ENCODE measurements at regions not wholly inside any gene's neighbourhood (a gene's known extent, or its start where the extent isn't known, plus 50 kb on each side); places are given as distances from the start of the nearest gene placed in this dataset.

- ChIA-PET CTCF (no interaction called here), POLR2A (no interaction called here)
- no peak for TF ChIP-seq CTCF (IDR thresholded peaks at IDR 0.05; ENCODE audit: insufficient read depth, low read length, missing control alignments)
- H3K4me3 ChIP-seq (ENCODE audit: low read depth, low read length), result no peak overlapping the region
- no peak for DNase-seq (ENCODE audit: low read depth, low spot score)
Observed at GRCh38 chr2:189254268-189254883, 74.8 kb upstream of the COL5A2 start.

- POLR2A ChIA-PET, result no interaction called here
- CTCF ChIA-PET, result no interaction called here
- TF ChIP-seq CTCF (IDR thresholded peaks at IDR 0.05; ENCODE audit: insufficient read depth, low read length, missing control alignments), result no peak
- H3K4me3 ChIP-seq (ENCODE audit: low read depth, low read length), result no peak overlapping the region
- DNase-seq (ENCODE audit: low read depth, low spot score), result no peak
Observed at GRCh38 chr2:189255711-189256110, 76.2 kb upstream of the COL5A2 start.

- no peak overlapping the region for H3K4me3 ChIP-seq (ENCODE audit: low read depth, low read length)
- ChIA-PET POLR2A (no interaction called here), CTCF (no interaction called here)
- no peak for DNase-seq (ENCODE audit: low read depth, low spot score)
- no peak for TF ChIP-seq CTCF (IDR thresholded peaks at IDR 0.05; ENCODE audit: insufficient read depth, low read length, missing control alignments)
Observed at GRCh38 chr2:189258616-189259365, 79.2 kb upstream of the COL5A2 start.

GRCh38 chr2:189260361-189260814 is 80.8 kb upstream of the COL5A2 start:
- CTCF ChIA-PET, result no interaction called here

GRCh38 chr2:189261431-189261841 is 81.9 kb upstream of the COL5A2 start:
- POLR2A ChIA-PET, result interaction anchor here (0.8 to 1.0 kb wide), 2 partner anchors 8 to 43 kb away, joined by 3 to 4 read pairs; no protein-coding TSS in a partner anchor
- no peak for TF ChIP-seq CTCF (IDR thresholded peaks at IDR 0.05; ENCODE audit: insufficient read depth, low read length, missing control alignments)
- CTCF ChIA-PET, result no interaction called here

More at GRCh38 chr2:189260361-189260814, 80.8 kb upstream of the COL5A2 start:
- no peak for DNase-seq (ENCODE audit: low read depth, low spot score)
- POLR2A ChIA-PET, result no interaction called here
- no peak overlapping the region for H3K4me3 ChIP-seq (ENCODE audit: low read depth, low read length)
- no peak for TF ChIP-seq CTCF (IDR thresholded peaks at IDR 0.05; ENCODE audit: insufficient read depth, low read length, missing control alignments)

GRCh38 chr2:189261916-189262315 is 82.4 kb upstream of the COL5A2 start:
- no peak for TF ChIP-seq CTCF (IDR thresholded peaks at IDR 0.05; ENCODE audit: insufficient read depth, low read length, missing control alignments)
- no peak for DNase-seq (ENCODE audit: low read depth, low spot score)
- no peak overlapping the region for H3K4me3 ChIP-seq (ENCODE audit: low read depth, low read length)
- CTCF ChIA-PET, result no interaction called here
- POLR2A ChIA-PET, result interaction anchor here (0.8 to 1.0 kb wide), 2 partner anchors 9 to 44 kb away, joined by 3 to 4 read pairs; no protein-coding TSS in a partner anchor

More at GRCh38 chr2:189261431-189261841, 81.9 kb upstream of the COL5A2 start:
- no peak for DNase-seq (ENCODE audit: low read depth, low spot score)
- H3K4me3 ChIP-seq (ENCODE audit: low read depth, low read length), result no peak overlapping the region

All from AG04449 (cell line).